ENCODE measurements at regions not wholly inside any gene's neighbourhood (a gene's known extent, or its start where the extent isn't known, plus 50 kb on each side); places are given as distances from the start of the nearest gene placed in this dataset.

- no peak for TF ChIP-seq CTCF (IDR thresholded peaks at IDR 0.05; ENCODE audit: poor library complexity, severe bottlenecking)
- no peak overlapping the region for H3K4me3 ChIP-seq (ENCODE audit: severe bottlenecking)
- DNase-seq (ENCODE audit: low spot score), result no peak
- no peaks in the 10 kb centered on the region for H3K27me3 ChIP-seq (ENCODE audit: insufficient read depth, poor library complexity, severe bottlenecking)
- H3K27ac ChIP-seq (ENCODE audit: poor library complexity, severe bottlenecking), result no peak overlapping the region
- no peaks in the 10 kb centered on the region for H3K4me1 ChIP-seq (ENCODE audit: insufficient read depth, poor library complexity, severe bottlenecking)
- no peaks in the 10 kb centered on the region for H3K36me3 ChIP-seq (ENCODE audit: low read depth)
- no peak for ATAC-seq (ENCODE audit: low read depth)
- no peaks in the 10 kb centered on the region for H3K9me3 ChIP-seq (ENCODE audit: severe bottlenecking)
Observed at GRCh38 chr6:119873107-119873506, 523.5 kb upstream of the MAN1A1 start.

- Histone ChIP-seq H3K9me3 (ENCODE audit: severe bottlenecking) (no peaks in the 10 kb centered on the region), H3K4me1 (ENCODE audit: insufficient read depth, poor library complexity, severe bottlenecking) (no peaks in the 10 kb centered on the region), H3K27ac (ENCODE audit: poor library complexity, severe bottlenecking) (no peak overlapping the region), H3K4me3 (ENCODE audit: severe bottlenecking) (no peak overlapping the region), H3K36me3 (ENCODE audit: low read depth) (no peaks in the 10 kb centered on the region), H3K27me3 (ENCODE audit: insufficient read depth, poor library complexity, severe bottlenecking) (no peaks in the 10 kb centered on the region)
- no peak for DNase-seq (ENCODE audit: low spot score)
- ATAC-seq (ENCODE audit: low read depth), result no peak
- TF ChIP-seq CTCF (IDR thresholded peaks at IDR 0.05; ENCODE audit: poor library complexity, severe bottlenecking), result no peak
Observed at GRCh38 chr6:119871520-119871919, 522.0 kb upstream of the MAN1A1 start.

- Histone ChIP-seq H3K4me3 (ENCODE audit: severe bottlenecking) (no peak overlapping the region), H3K27me3 (ENCODE audit: insufficient read depth, poor library complexity, severe bottlenecking) (no peaks in the 10 kb centered on the region), H3K9me3 (ENCODE audit: severe bottlenecking) (no peaks in the 10 kb centered on the region), H3K36me3 (ENCODE audit: low read depth) (no peaks in the 10 kb centered on the region), H3K4me1 (ENCODE audit: insufficient read depth, poor library complexity, severe bottlenecking) (peaks cover 13% of the 10 kb centered on the region), H3K27ac (ENCODE audit: poor library complexity, severe bottlenecking) (no peak overlapping the region)
- DNase-seq (ENCODE audit: low spot score) (no peak), ATAC-seq (ENCODE audit: low read depth) (no peak)
- TF ChIP-seq CTCF (IDR thresholded peaks at IDR 0.05; ENCODE audit: poor library complexity, severe bottlenecking), result no peak
Observed at GRCh38 chr6:119865466-119866350, 516.1 kb upstream of the MAN1A1 start.

- H3K9me3 ChIP-seq (ENCODE audit: severe bottlenecking), result no peaks in the 10 kb centered on the region
- peaks cover 15% of the 10 kb centered on the region for H3K4me1 ChIP-seq (ENCODE audit: insufficient read depth, poor library complexity, severe bottlenecking)
- no peaks in the 10 kb centered on the region for H3K27me3 ChIP-seq (ENCODE audit: insufficient read depth, poor library complexity, severe bottlenecking)
- H3K36me3 ChIP-seq (ENCODE audit: low read depth), result no peaks in the 10 kb centered on the region
- ATAC-seq (ENCODE audit: low read depth), result no peak
- TF ChIP-seq CTCF (IDR thresholded peaks at IDR 0.05; ENCODE audit: poor library complexity, severe bottlenecking), result no peak
- no peak overlapping the region for H3K4me3 ChIP-seq (ENCODE audit: severe bottlenecking)
- H3K27ac ChIP-seq (ENCODE audit: poor library complexity, severe bottlenecking), result no peak overlapping the region
- DNase-seq (ENCODE audit: low spot score), result no peak
Observed at GRCh38 chr6:119862719-119863118, 513.2 kb upstream of the MAN1A1 start.

GRCh38 chr6:119858901-119859300, 509.3 kb upstream of the MAN1A1 start:
- no peaks in the 10 kb centered on the region for H3K9me3 ChIP-seq (ENCODE audit: severe bottlenecking)
- no peak for TF ChIP-seq CTCF (IDR thresholded peaks at IDR 0.05; ENCODE audit: poor library complexity, severe bottlenecking)
- no peak overlapping the region for H3K27ac ChIP-seq (ENCODE audit: poor library complexity, severe bottlenecking)
- H3K27me3 ChIP-seq (ENCODE audit: insufficient read depth, poor library complexity, severe bottlenecking), result no peaks in the 10 kb centered on the region
- H3K4me1 ChIP-seq (ENCODE audit: insufficient read depth, poor library complexity, severe bottlenecking), result peaks cover 2% of the 10 kb centered on the region
- ATAC-seq (ENCODE audit: low read depth) (peak; percentile 67; the same call in 2 of the 3 replicates), DNase-seq (ENCODE audit: low spot score) (no peak)
- no peaks in the 10 kb centered on the region for H3K36me3 ChIP-seq (ENCODE audit: low read depth)
- H3K4me3 ChIP-seq (ENCODE audit: severe bottlenecking), result no peak overlapping the region
